ENCODE measurements at regions not wholly inside any gene's neighbourhood (a gene's known extent, or its start where the extent isn't known, plus 50 kb on each side); places are given as distances from the start of the nearest gene placed in this dataset.
"Not testable (repeated sequence)": the region's sequence is repeated elsewhere in the genome, so short reads cannot be mapped to it uniquely, and the experiment has no call there.

- Histone ChIP-seq H3K9me3 (ENCODE audit: insufficient read depth, low read depth, low read length) (no peaks in the 10 kb centered on the region), H3K9ac (ENCODE audit: low read depth, low read length) (no peak overlapping the region), H3K4me1 (ENCODE audit: insufficient read depth, low read length) (peaks cover 10% of the 10 kb centered on the region; the same call in 1 of the 2 replicates), H3K27ac (ENCODE audit: low read length) (no peak overlapping the region), H3K36me3 (ENCODE audit: insufficient read depth, low read depth, low read length) (no peaks in the 10 kb centered on the region), H3K27me3 (ENCODE audit: insufficient read depth, low read length) (no peaks in the 10 kb centered on the region), H3K4me3 (ENCODE audit: low read length) (no peak overlapping the region)
Measured at GRCh38 chr14:49036266-49036665, 549.9 kb downstream of the RPS29 start.

GRCh38 chr14:49033131-49033530, 553.0 kb downstream of the RPS29 start:
- no peaks in the 10 kb centered on the region for H3K36me3 ChIP-seq (ENCODE audit: insufficient read depth, low read depth, low read length)
- H3K27ac ChIP-seq (ENCODE audit: low read length), result no peak overlapping the region
- peaks cover 10% of the 10 kb centered on the region; the same call in 1 of the 2 replicates for H3K4me1 ChIP-seq (ENCODE audit: insufficient read depth, low read length)
- H3K9ac ChIP-seq (ENCODE audit: low read depth, low read length), result no peak overlapping the region
- no peak overlapping the region for H3K4me3 ChIP-seq (ENCODE audit: low read length)
- H3K27me3 ChIP-seq (ENCODE audit: insufficient read depth, low read length), result no peaks in the 10 kb centered on the region
- no peaks in the 10 kb centered on the region for H3K9me3 ChIP-seq (ENCODE audit: insufficient read depth, low read depth, low read length)

GRCh38 chr14:49031710-49032109, 554.5 kb downstream of the RPS29 start:
- H3K36me3 ChIP-seq (ENCODE audit: insufficient read depth, low read depth, low read length); H3K4me1 ChIP-seq (ENCODE audit: insufficient read depth, low read length); H3K4me3 ChIP-seq (ENCODE audit: low read length); H3K9ac ChIP-seq (ENCODE audit: low read depth, low read length); H3K27ac ChIP-seq (ENCODE audit: low read length); H3K9me3 ChIP-seq (ENCODE audit: insufficient read depth, low read depth, low read length); H3K27me3 ChIP-seq (ENCODE audit: insufficient read depth, low read length): not testable (repeated sequence)

GRCh38 chr14:49019467-49020115, 566.6 kb downstream of the RPS29 start:
- Histone ChIP-seq H3K9ac (ENCODE audit: low read depth, low read length) (no peak overlapping the region), H3K27me3 (ENCODE audit: insufficient read depth, low read length) (no peaks in the 10 kb centered on the region)

GRCh38 chr14:49017447-49017846, 568.7 kb downstream of the RPS29 start:
- Histone ChIP-seq H3K9me3 (ENCODE audit: insufficient read depth, low read depth, low read length) (no peaks in the 10 kb centered on the region), H3K27ac (ENCODE audit: low read length) (no peak overlapping the region), H3K4me1 (ENCODE audit: insufficient read depth, low read length) (no peaks in the 10 kb centered on the region), H3K36me3 (ENCODE audit: insufficient read depth, low read depth, low read length) (no peaks in the 10 kb centered on the region), H3K27me3 (ENCODE audit: insufficient read depth, low read length) (no peaks in the 10 kb centered on the region), H3K4me3 (ENCODE audit: low read length) (no peak overlapping the region), H3K9ac (ENCODE audit: low read depth, low read length) (no peak overlapping the region)

More at GRCh38 chr14:49019467-49020115, 566.6 kb downstream of the RPS29 start:
- no peaks in the 10 kb centered on the region for H3K4me1 ChIP-seq (ENCODE audit: insufficient read depth, low read length)
- H3K27ac ChIP-seq (ENCODE audit: low read length), result no peak overlapping the region
- no peaks in the 10 kb centered on the region for H3K36me3 ChIP-seq (ENCODE audit: insufficient read depth, low read depth, low read length)
- H3K9me3 ChIP-seq (ENCODE audit: insufficient read depth, low read depth, low read length), result no peaks in the 10 kb centered on the region
- no peak overlapping the region for H3K4me3 ChIP-seq (ENCODE audit: low read length)

GRCh38 chr14:49016381-49016780, 569.8 kb downstream of the RPS29 start:
- Histone ChIP-seq H3K4me3 (ENCODE audit: low read length) (no peak overlapping the region), H3K27ac (ENCODE audit: low read length) (no peak overlapping the region), H3K9ac (ENCODE audit: low read depth, low read length) (no peak overlapping the region), H3K9me3 (ENCODE audit: insufficient read depth, low read depth, low read length) (no peaks in the 10 kb centered on the region), H3K4me1 (ENCODE audit: insufficient read depth, low read length) (no peaks in the 10 kb centered on the region; the same call in 1 of the 2 replicates), H3K27me3 (ENCODE audit: insufficient read depth, low read length) (no peaks in the 10 kb centered on the region), H3K36me3 (ENCODE audit: insufficient read depth, low read depth, low read length) (no peaks in the 10 kb centered on the region)

- H3K27me3 ChIP-seq (ENCODE audit: insufficient read depth, low read length), result no peaks in the 10 kb centered on the region
- H3K4me1 ChIP-seq (ENCODE audit: insufficient read depth, low read length), result peaks cover 3% of the 10 kb centered on the region; the same call in 1 of the 2 replicates
- H3K4me3 ChIP-seq (ENCODE audit: low read length), result no peak overlapping the region
- H3K27ac ChIP-seq (ENCODE audit: low read length), result no peak overlapping the region
- H3K9me3 ChIP-seq (ENCODE audit: insufficient read depth, low read depth, low read length), result no peaks in the 10 kb centered on the region
- H3K36me3 ChIP-seq (ENCODE audit: insufficient read depth, low read depth, low read length), result no peaks in the 10 kb centered on the region
- no peak overlapping the region for H3K9ac ChIP-seq (ENCODE audit: low read depth, low read length)
Measured at GRCh38 chr14:49014476-49014875, 571.7 kb downstream of the RPS29 start.

GRCh38 chr14:49008363-49008762, 577.8 kb downstream of the RPS29 start:
- no peaks in the 10 kb centered on the region for H3K9me3 ChIP-seq (ENCODE audit: insufficient read depth, low read depth, low read length)
- H3K9ac ChIP-seq (ENCODE audit: low read depth, low read length), result no peak overlapping the region
- H3K27me3 ChIP-seq (ENCODE audit: insufficient read depth, low read length), result no peaks in the 10 kb centered on the region
- no peak overlapping the region for H3K27ac ChIP-seq (ENCODE audit: low read length)
- H3K4me1 ChIP-seq (ENCODE audit: insufficient read depth, low read length), result peaks cover 3% of the 10 kb centered on the region; the same call in 1 of the 2 replicates
- no peaks in the 10 kb centered on the region for H3K36me3 ChIP-seq (ENCODE audit: insufficient read depth, low read depth, low read length)
- no peak overlapping the region for H3K4me3 ChIP-seq (ENCODE audit: low read length)

- no peaks in the 10 kb centered on the region for H3K27me3 ChIP-seq (ENCODE audit: insufficient read depth, low read length)
- no peak overlapping the region for H3K4me3 ChIP-seq (ENCODE audit: low read length)
- no peaks in the 10 kb centered on the region for H3K36me3 ChIP-seq (ENCODE audit: insufficient read depth, low read depth, low read length)
- no peaks in the 10 kb centered on the region for H3K9me3 ChIP-seq (ENCODE audit: insufficient read depth, low read depth, low read length)
- H3K27ac ChIP-seq (ENCODE audit: low read length), result no peak overlapping the region
- H3K9ac ChIP-seq (ENCODE audit: low read depth, low read length), result no peak overlapping the region
- no peaks in the 10 kb centered on the region for H3K4me1 ChIP-seq (ENCODE audit: insufficient read depth, low read length)
Measured at GRCh38 chr14:48991141-48991540, 595.0 kb downstream of the RPS29 start.

GRCh38 chr14:48983351-48983888, 602.8 kb downstream of the RPS29 start:
- H3K4me3 ChIP-seq (ENCODE audit: low read length), result no peak overlapping the region
- no peak overlapping the region for H3K27ac ChIP-seq (ENCODE audit: low read length)
- no peaks in the 10 kb centered on the region for H3K36me3 ChIP-seq (ENCODE audit: insufficient read depth, low read depth, low read length)
- no peaks in the 10 kb centered on the region for H3K9me3 ChIP-seq (ENCODE audit: insufficient read depth, low read depth, low read length)
- no peak overlapping the region for H3K9ac ChIP-seq (ENCODE audit: low read depth, low read length)
- H3K27me3 ChIP-seq (ENCODE audit: insufficient read depth, low read length), result no peaks in the 10 kb centered on the region
- no peaks in the 10 kb centered on the region for H3K4me1 ChIP-seq (ENCODE audit: insufficient read depth, low read length)

GRCh38 chr14:48974994-48975393, 611.2 kb downstream of the RPS29 start:
- H3K27ac ChIP-seq (ENCODE audit: low read length), result no peak overlapping the region
- no peaks in the 10 kb centered on the region for H3K27me3 ChIP-seq (ENCODE audit: insufficient read depth, low read length)
- H3K4me3 ChIP-seq (ENCODE audit: low read length), result no peak overlapping the region
- no peaks in the 10 kb centered on the region for H3K36me3 ChIP-seq (ENCODE audit: insufficient read depth, low read depth, low read length)
- no peak overlapping the region for H3K9ac ChIP-seq (ENCODE audit: low read depth, low read length)
- no peaks in the 10 kb centered on the region for H3K4me1 ChIP-seq (ENCODE audit: insufficient read depth, low read length)
- H3K9me3 ChIP-seq (ENCODE audit: insufficient read depth, low read depth, low read length), result no peaks in the 10 kb centered on the region

- no peaks in the 10 kb centered on the region for H3K4me1 ChIP-seq (ENCODE audit: insufficient read depth, low read length)
- no peak overlapping the region for H3K9ac ChIP-seq (ENCODE audit: low read depth, low read length)
- no peaks in the 10 kb centered on the region for H3K9me3 ChIP-seq (ENCODE audit: insufficient read depth, low read depth, low read length)
- H3K36me3 ChIP-seq (ENCODE audit: insufficient read depth, low read depth, low read length), result no peaks in the 10 kb centered on the region
- H3K4me3 ChIP-seq (ENCODE audit: low read length), result no peak overlapping the region
- H3K27me3 ChIP-seq (ENCODE audit: insufficient read depth, low read length), result no peaks in the 10 kb centered on the region
- no peak overlapping the region for H3K27ac ChIP-seq (ENCODE audit: low read length)
Measured at GRCh38 chr14:48973151-48973550, 613.0 kb downstream of the RPS29 start.
